DND-41 (cell line): ENCODE measurements at regions not wholly inside any gene's neighbourhood (a gene's known extent, or its start where the extent isn't known, plus 50 kb on each side); places are given as distances from the start of the nearest gene placed in this dataset.

Source experiments
- CTCF ChIP-seq: IDR thresholded peaks from 2 replicates; pipeline ENCODE4 v1.5.1; 2012; ENCODE audit warnings: borderline replicate concordance, low read length, moderate library complexity, mild to moderate bottlenecking; ENCODE audit not compliant: poor library complexity, severe bottlenecking; ENCODE audit errors: extremely low read depth
- EZH2 ChIP-seq: IDR thresholded peaks from 3 replicates; pipeline ENCODE4 v1.6.1; 2012; ENCODE audit warnings: borderline replicate concordance, low read depth, mild to moderate bottlenecking, moderate library complexity, low read length, inconsistent platforms; ENCODE audit not compliant: severe bottlenecking

GRCh38 chr20:20820785-20821483 is 108.5 kb upstream of the RALGAPA2 start:
- TF ChIP-seq CTCF (no peak), EZH2 (no peak)
